Neutrophil (primary cell): ENCODE measurements at regions not wholly inside any gene's neighbourhood (a gene's known extent, or its start where the extent isn't known, plus 50 kb on each side); places are given as distances from the start of the nearest gene placed in this dataset.
"Not testable (repeated sequence)": the region's sequence is repeated elsewhere in the genome, so short reads cannot be mapped to it uniquely, and the experiment has no call there.

Experiments used
- H3K27ac ChIP-seq: fragments of 200-600 bp; sonication (generic); 2 replicates; pipeline ENCODE4 v1.5.1; 2016; ENCODE audit warnings: mild to moderate bottlenecking, moderate library complexity
- H3K27me3 ChIP-seq: fragments of 200-600 bp; sonication (generic); 2 replicates; pipeline ENCODE4 v1.6.0; 2016; ENCODE audit warnings: mild to moderate bottlenecking
- H3K36me3 ChIP-seq: fragments of 200-600 bp; sonication (generic); 2 replicates; pipeline ENCODE4 v1.5.1; 2017
- H3K4me1 ChIP-seq, 2 experiments: fragments of 200-600 bp in 1 of 2; sonication (generic) in 1 of 2; 1 replicate in 1 of 2; 2 replicates in 1 of 2; pipeline versions ENCODE4 v1.5.1 to v1.6.1; 2013 to 2016; ENCODE audit warnings: low read depth in 1 of 2, low read length in 1 of 2, mild to moderate bottlenecking in 1 of 2, moderate library complexity in 1 of 2; ENCODE audit not compliant: control insufficient read depth in 1 of 2, insufficient read depth in 1 of 2
- H3K4me3 ChIP-seq, 2 experiments: fragments of 200-600 bp in 1 of 2; sonication (generic) in 1 of 2; 1 replicate in 1 of 2; 2 replicates in 1 of 2; pipeline ENCODE4 v1.5.1; 2013 to 2016; ENCODE audit warnings: low read depth in 1 of 2, low read length in 1 of 2, mild to moderate bottlenecking in 1 of 2, moderate library complexity in 1 of 2
- H3K9me3 ChIP-seq: fragments of 200-600 bp; sonication (generic); 2 replicates; pipeline ENCODE4 v1.5.1; 2016
- TF ChIP-seq, protein P1 (sequence below): fragments of 200-600 bp; sonication (generic); IDR thresholded peaks from 2 replicates; pipeline ENCODE4 v1.5.1; 2016; ENCODE audit warnings: antibody characterized with exemption

DNA sequence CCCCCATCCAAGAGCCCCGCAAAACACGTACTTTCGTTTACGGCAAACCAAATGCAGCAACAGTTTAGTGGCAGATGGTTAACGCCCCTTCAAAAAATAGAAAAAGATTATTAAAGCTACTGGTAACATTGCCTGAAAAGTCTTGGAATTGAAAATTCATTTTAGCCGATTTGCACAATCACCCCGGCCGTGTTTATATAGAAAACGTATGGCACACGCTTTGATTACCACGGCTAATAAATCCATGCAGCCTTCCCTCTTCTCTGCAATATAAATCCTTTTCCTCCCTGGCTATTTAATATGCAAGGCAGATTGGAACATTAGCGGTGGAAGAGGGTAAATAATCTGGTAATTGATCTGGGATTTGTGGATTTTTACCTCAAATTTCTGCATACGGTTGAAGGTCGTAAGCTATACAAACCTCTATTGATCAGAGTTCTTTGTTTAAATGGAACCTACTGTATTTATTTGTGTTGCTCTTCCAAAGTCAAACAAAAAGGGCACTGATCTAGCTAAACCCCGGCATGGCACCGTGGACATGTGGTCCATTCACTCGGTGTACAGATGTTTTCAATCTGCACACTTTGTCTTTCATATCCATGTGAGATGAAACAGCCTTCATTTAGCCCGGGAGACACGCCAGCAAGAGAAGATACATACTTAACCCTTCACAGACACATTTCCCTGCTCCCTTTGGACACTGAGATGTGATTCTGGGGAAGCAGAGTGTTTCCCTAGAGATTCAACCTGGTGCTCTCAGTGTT, 238.1 kb upstream of the MAF start:
- Histone ChIP-seq H3K9me3 (no peaks in the 10 kb centered on the region), H3K4me3 (no peak overlapping the region), H3K27ac (no peak overlapping the region), H3K36me3 (no peaks in the 10 kb centered on the region), H3K27me3 (no peaks in the 10 kb centered on the region), H3K4me1 (no peaks in the 10 kb centered on the region)
- TF ChIP-seq, protein P1, sequence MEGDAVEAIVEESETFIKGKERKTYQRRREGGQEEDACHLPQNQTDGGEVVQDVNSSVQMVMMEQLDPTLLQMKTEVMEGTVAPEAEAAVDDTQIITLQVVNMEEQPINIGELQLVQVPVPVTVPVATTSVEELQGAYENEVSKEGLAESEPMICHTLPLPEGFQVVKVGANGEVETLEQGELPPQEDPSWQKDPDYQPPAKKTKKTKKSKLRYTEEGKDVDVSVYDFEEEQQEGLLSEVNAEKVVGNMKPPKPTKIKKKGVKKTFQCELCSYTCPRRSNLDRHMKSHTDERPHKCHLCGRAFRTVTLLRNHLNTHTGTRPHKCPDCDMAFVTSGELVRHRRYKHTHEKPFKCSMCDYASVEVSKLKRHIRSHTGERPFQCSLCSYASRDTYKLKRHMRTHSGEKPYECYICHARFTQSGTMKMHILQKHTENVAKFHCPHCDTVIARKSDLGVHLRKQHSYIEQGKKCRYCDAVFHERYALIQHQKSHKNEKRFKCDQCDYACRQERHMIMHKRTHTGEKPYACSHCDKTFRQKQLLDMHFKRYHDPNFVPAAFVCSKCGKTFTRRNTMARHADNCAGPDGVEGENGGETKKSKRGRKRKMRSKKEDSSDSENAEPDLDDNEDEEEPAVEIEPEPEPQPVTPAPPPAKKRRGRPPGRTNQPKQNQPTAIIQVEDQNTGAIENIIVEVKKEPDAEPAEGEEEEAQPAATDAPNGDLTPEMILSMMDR: no peak

DNA sequence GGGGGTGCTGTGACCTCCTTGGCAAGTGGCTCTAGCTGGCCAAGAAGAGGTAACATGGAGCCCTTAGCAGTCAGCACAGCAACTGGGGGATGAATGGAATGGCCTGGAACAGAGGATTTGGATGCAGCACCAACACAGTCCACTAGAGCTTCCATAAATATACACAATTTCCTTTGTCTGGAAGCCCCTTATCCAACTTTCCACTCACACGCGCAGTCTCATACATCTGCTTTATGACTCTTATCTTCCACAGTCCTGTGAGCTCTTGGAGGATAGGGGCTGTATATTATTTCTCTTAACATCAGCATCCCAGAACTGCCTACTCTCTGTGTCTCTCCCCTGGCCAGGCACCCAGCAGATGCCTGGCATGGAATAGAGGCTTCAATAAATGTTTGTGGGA, 235.6 kb upstream of the MAF start:
- Histone ChIP-seq H3K4me3 (no peak overlapping the region), H3K4me1 (no peaks in the 10 kb centered on the region), H3K27ac (no peak overlapping the region), H3K27me3 (no peaks in the 10 kb centered on the region), H3K36me3 (no peaks in the 10 kb centered on the region), H3K9me3 (no peaks in the 10 kb centered on the region)
- TF ChIP-seq, protein P1: no peak

DNA sequence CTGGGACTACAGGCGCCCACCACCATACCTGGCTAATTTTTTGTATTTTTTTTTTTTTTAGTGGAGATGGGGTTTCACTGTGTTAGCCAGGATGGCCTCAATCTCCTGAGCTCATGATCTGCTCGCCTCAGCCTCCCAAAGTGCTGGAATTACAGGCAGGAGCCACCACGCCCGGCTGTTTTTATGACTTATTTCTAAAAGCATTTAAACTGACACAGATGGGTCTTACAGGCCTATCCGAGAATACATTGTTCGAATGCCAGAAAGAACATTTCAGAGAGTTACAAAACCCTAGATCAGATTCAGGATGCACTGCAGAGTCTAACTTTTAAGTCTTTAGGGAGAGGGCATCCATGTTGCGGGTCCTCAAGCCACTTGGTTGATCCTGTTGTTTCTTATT, 234.7 kb upstream of the MAF start:
- Histone ChIP-seq H3K4me3 (no peak overlapping the region), H3K27me3 (no peaks in the 10 kb centered on the region), H3K9me3 (no peaks in the 10 kb centered on the region), H3K4me1 (no peaks in the 10 kb centered on the region), H3K36me3 (no peaks in the 10 kb centered on the region), H3K27ac (no peak overlapping the region)
- TF ChIP-seq, protein P1: no peak

DNA sequence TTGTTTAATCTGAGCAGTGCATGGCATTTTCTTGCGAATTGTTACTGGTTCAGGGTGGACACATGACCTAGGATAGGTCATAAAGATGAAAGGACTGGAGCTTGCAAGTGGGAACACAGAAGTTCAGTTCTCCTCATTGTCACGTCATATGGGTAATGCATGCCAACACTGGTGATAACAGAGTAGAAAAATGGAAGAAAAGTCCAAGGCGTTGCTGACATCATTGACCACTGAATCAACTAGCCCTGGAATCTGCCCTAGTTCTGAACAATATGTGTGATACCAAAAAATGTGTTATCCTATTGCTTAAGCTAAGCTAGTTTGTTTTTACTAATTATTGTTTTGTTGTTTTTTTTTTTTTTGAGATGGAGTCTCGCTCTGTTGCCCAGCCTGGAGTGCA, 234.2 kb upstream of the MAF start:
- TF ChIP-seq, protein P1: no peak
- Histone ChIP-seq H3K27ac (no peak overlapping the region), H3K4me1 (no peaks in the 10 kb centered on the region), H3K4me3 (no peak overlapping the region), H3K9me3 (no peaks in the 10 kb centered on the region), H3K27me3 (no peaks in the 10 kb centered on the region), H3K36me3 (no peaks in the 10 kb centered on the region)

DNA sequence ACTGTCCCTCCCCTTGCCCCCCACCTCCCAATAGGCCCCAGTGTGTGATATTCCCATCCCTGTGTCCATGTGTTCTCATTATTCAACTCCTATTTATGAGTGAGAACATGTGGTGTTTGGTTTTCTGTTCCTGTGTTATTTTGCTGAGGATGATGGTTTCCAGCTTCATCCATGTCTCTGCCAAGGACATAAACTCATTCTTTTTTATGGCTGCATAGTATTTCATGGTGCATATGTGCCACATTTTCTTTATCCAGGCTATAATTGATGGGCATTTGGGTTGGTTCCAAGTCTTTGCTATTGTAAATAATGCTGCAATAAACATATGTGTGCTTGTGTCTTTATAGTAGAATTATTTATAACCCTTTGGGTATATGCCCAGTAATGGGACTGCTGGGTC, 233.5 kb upstream of the MAF start:
- not testable (repeated sequence) for H3K4me3 ChIP-seq, H3K27me3 ChIP-seq, H3K9me3 ChIP-seq, H3K36me3 ChIP-seq, H3K4me1 ChIP-seq, H3K27ac ChIP-seq

DNA sequence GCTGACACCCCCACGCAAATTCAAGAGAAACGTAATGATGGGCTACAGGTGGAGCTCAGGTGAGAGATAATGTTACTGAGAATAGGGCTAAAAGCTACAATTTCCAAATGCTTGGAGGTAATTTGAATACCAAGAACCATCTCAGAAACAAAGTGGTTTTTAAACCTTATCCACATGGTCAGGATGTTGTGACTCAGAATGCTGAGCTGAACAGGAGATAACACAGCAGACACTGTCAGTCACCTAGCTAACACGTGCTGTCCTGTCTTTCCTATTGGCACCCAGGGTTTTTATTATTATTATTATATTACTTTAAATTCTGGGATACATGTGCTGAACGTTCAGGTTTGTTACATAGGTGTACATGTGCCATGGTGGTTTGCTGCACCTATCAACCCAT, 233.0 kb upstream of the MAF start:
- Histone ChIP-seq H3K27me3 (no peaks in the 10 kb centered on the region), H3K9me3 (no peaks in the 10 kb centered on the region), H3K4me3 (no peak overlapping the region), H3K27ac (no peak overlapping the region), H3K4me1 (no peaks in the 10 kb centered on the region), H3K36me3 (no peaks in the 10 kb centered on the region)
- TF ChIP-seq, protein P1: no peak
